H1 (cell line): ENCODE measurements at regions not wholly inside any gene's neighbourhood (a gene's known extent, or its start where the extent isn't known, plus 50 kb on each side); places are given as distances from the start of the nearest gene placed in this dataset.

Source experiments
- GTF2F1 ChIP-seq: IDR thresholded peaks from 2 replicates; pipeline ENCODE4 v1.6.1; 2012; ENCODE audit warnings: low read depth, low read length, improper control_type of control experiment, borderline replicate concordance

DNA sequence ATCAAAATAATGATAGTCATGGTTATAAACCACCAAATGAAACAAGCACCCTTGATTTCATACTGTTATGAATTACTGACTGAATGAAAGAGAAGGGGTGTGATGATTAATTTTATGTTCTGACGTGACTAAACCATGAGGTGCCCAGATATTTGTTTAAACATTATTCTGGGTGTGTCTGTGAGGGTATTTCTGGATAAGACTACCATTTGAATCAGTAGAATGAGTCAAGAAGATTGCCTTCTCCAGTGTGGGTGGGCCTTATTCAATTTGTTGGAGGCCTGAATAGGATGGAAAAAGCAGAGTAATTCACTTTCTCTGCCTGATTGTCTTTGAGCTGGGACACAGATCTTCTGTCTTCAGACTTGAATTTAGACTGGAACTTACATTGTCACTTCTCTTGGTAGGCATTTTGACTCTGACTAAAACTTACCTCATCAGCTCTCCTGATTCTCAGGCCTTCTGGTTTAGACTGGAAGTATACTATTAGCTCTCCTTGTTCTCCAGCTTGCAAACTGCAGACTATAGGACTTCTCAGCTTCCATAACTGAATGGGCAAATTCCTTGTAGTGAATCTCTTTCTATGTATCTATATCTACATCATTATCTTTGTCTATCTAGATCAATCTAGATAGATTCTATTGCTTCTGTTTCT is 321.9 kb upstream of the TARS1 start (continued):
- TF ChIP-seq GTF2F1 = no peak
